ENCODE measurements at regions not wholly inside any gene's neighbourhood (a gene's known extent, or its start where the extent isn't known, plus 50 kb on each side); places are given as distances from the start of the nearest gene placed in this dataset.
"Not testable (repeated sequence)": the region's sequence is repeated elsewhere in the genome, so short reads cannot be mapped to it uniquely, and the experiment has no call there.

- no peak for TF ChIP-seq SIRT6 (IDR thresholded peaks at IDR 0.05; ENCODE audit: low read length)
Measured at GRCh38 chr3:102727340-102727739, 292.5 kb downstream of the ZPLD1 start (continued).

GRCh38 chr3:102732581-102732980 is 297.8 kb downstream of the ZPLD1 start:
- H3K23me2 ChIP-seq (ENCODE audit: low read depth, low read length); H3K14ac ChIP-seq (ENCODE audit: insufficient read length); H3K56ac ChIP-seq (replicated peaks; ENCODE audit: insufficient read length, low read depth, low read length); H3K79me1 ChIP-seq (ENCODE audit: low read depth, low read length); H4K5ac ChIP-seq (ENCODE audit: insufficient read length, low read depth, low read length); POLR2A ChIA-PET (ENCODE audit: partially characterized antibody); H2BK5ac ChIP-seq (ENCODE audit: low read depth, low read length); H2BK20ac ChIP-seq (ENCODE audit: low read length); H3K79me2 ChIP-seq (ENCODE audit: control insufficient read depth in 1 of 2, insufficient read depth in 2 of 2, low read length in 2 of 2); H3K36me3 ChIP-seq (ENCODE audit: control insufficient read depth in 2 of 4, insufficient read depth in 4 of 4, low read length in 3 of 4); H3K4me2 ChIP-seq (ENCODE audit: insufficient read depth in 1 of 2, low read depth in 2 of 2, low read length in 2 of 2); H4K20me1 ChIP-seq (replicated peaks in 1 of 2; ENCODE audit: control insufficient read depth in 1 of 2, insufficient read depth in 2 of 2, low read length in 2 of 2); H3K4ac ChIP-seq (replicated peaks; ENCODE audit: insufficient read length, low read depth, low read length); H3K27me3 ChIP-seq (replicated peaks in 1 of 4; ENCODE audit: control insufficient read depth in 3 of 4, extremely low read depth in 1 of 4, insufficient read depth in 3 of 4, low read length in 3 of 4); H3K18ac ChIP-seq (ENCODE audit: extremely low read depth, low read length); FAIRE-seq; H2BK120ac ChIP-seq (replicated peaks; ENCODE audit: low read depth, low read length); H4K91ac ChIP-seq (replicated peaks; ENCODE audit: insufficient read length, low read length); H2BK12ac ChIP-seq (ENCODE audit: low read depth, low read length); H3K4me3 ChIP-seq (ENCODE audit: extremely low read depth in 1 of 4, insufficient read depth in 2 of 4, low read depth in 3 of 4, low read length in 4 of 4); H3K4me1 ChIP-seq (replicated peaks in 1 of 4; ENCODE audit: control insufficient read depth in 3 of 4, insufficient read depth in 4 of 4, low read length in 3 of 4); H3K27ac ChIP-seq (ENCODE audit: low read depth, low read length); H3K9me3 ChIP-seq (ENCODE audit: insufficient read depth in 2 of 2, low read depth in 1 of 2, low read length in 1 of 2); H3K9ac ChIP-seq (replicated peaks in 1 of 4; ENCODE audit: extremely low read depth in 1 of 4, low read depth in 3 of 4, low read length in 3 of 4); H3K23ac ChIP-seq (ENCODE audit: insufficient read length); H4K8ac ChIP-seq (ENCODE audit: extremely low read depth, insufficient read depth, low read length); H2AFZ ChIP-seq (ENCODE audit: low read length); DNase-seq (ENCODE audit: low read depth in 1 of 2, low spot score in 2 of 2); H2AK5ac ChIP-seq (ENCODE audit: low read depth, low read length); H2BK15ac ChIP-seq (ENCODE audit: low read length): not testable (repeated sequence)
- 93% methylated on average over 10 of the region's 12 CpGs; no CpG with 5 or more reads in 1 of the 2 experiments for WGBS, 2 experiments (ENCODE audit: extremely low coverage in 1 of 2, insufficient coverage in 1 of 2, insufficient read length in 1 of 2, insufficient replicate concordance in 2 of 2, low coverage in 1 of 2, low lambda C conversion rate in 2 of 2, missing lambda C conversion rate in 1 of 2)
- CTCF ChIA-PET (ENCODE audit: partially characterized antibody) = interaction anchor here (0.6 to 2.8 kb wide), 2 partner anchors 40 to 59 kb away, joined by 3 to 10 read pairs; no protein-coding TSS in a partner anchor
